Colonic mucosa (tissue), 4 donors: ENCODE measurements at regions not wholly inside any gene's neighbourhood (a gene's known extent, or its start where the extent isn't known, plus 50 kb on each side); places are given as distances from the start of the nearest gene placed in this dataset.

Experiments
- DNase-seq: peaks from one replicate; pipeline ENCODE4 v3.0.0-alpha.2; 2020
- H3K27ac ChIP-seq: fragments of 200-600 bp; one replicate; pipeline ENCODE4 v1.8.0; 2021
- H3K27me3 ChIP-seq: fragments of 200-600 bp; one replicate; pipeline ENCODE4 v1.8.0; 2021
- H3K36me3 ChIP-seq: fragments of 200-600 bp; one replicate; pipeline ENCODE4 v1.8.0; 2021
- H3K4me1 ChIP-seq: fragments of 200-600 bp; one replicate; pipeline ENCODE4 v1.8.0; 2021; ENCODE audit warnings: mild to moderate bottlenecking
- H3K4me3 ChIP-seq: fragments of 200-600 bp; one replicate; pipeline ENCODE4 v1.8.0; 2021
- H3K9ac ChIP-seq, 2 donors: one replicate each; pipeline ENCODE4 v1.7.0; 2013; ENCODE audit warnings: control low read depth in 2 of 2, low read depth in 2 of 2, low read length in 2 of 2
- H3K9me3 ChIP-seq: fragments of 200-600 bp; one replicate; pipeline ENCODE4 v1.8.0; 2021
- CTCF ChIP-seq: fragments of 200-600 bp; IDR thresholded peaks from one replicate; pipeline ENCODE4 v1.8.0; 2022; ENCODE audit warnings: antibody characterized with exemption, mild to moderate bottlenecking
- intact Hi-C: fragments of 100-400 bp; cut with DNase I; formaldehyde crosslinking; loops from one replicate; pipeline ENCODE4 v1.14.1; 2022
- donor health status: healthy.
- donor health status: DM: no; HTN: no; CAD: no.
- donor health status: DM: no; HTN: no; CAD: no.

- Histone ChIP-seq H3K4me1 (no peaks in the 10 kb centered on the region), H3K27ac (no peak overlapping the region), H3K36me3 (no peaks in the 10 kb centered on the region), H3K9me3 (no peaks in the 10 kb centered on the region), H3K9ac (no peak overlapping the region), H3K27me3 (no peaks in the 10 kb centered on the region), H3K4me3 (no peak overlapping the region)
- intact Hi-C loops = loop anchor here (2.0 to 5.0 kb wide), 2 partner anchors 73 to 193 kb away; partner anchors contain the start of gene CCDC71L
- no peak for TF ChIP-seq CTCF
- no peak for DNase-seq
Observed at GRCh38 chr7:106735637-106736036, 74.7 kb upstream of the CCDC71L start.

- Histone ChIP-seq H3K9ac (no peak overlapping the region), H3K9me3 (no peaks in the 10 kb centered on the region)
- intact Hi-C loops = loop anchor here (2.0 to 5.0 kb wide), 2 partner anchors 74 to 193 kb away; partner anchors contain the start of gene CCDC71L
Observed at GRCh38 chr7:106736123-106736507, 75.2 kb upstream of the CCDC71L start.

GRCh38 chr7:106736508-106737201, 75.7 kb upstream of the CCDC71L start:
- Histone ChIP-seq H3K27ac (no peak overlapping the region), H3K27me3 (no peaks in the 10 kb centered on the region), H3K9me3 (no peaks in the 10 kb centered on the region), H3K4me3 (no peak overlapping the region), H3K36me3 (no peaks in the 10 kb centered on the region), H3K4me1 (no peaks in the 10 kb centered on the region), H3K9ac (no peak overlapping the region)
- intact Hi-C loops = loop anchor here (2.0 to 5.0 kb wide), 2 partner anchors 74 to 194 kb away; partner anchors contain the start of gene CCDC71L
- DNase-seq = peak; percentile 41
- TF ChIP-seq CTCF = peak; percentile 67

More at GRCh38 chr7:106736123-106736507, 75.2 kb upstream of the CCDC71L start:
- no peak for TF ChIP-seq CTCF
- Histone ChIP-seq H3K27me3 (no peaks in the 10 kb centered on the region), H3K27ac (no peak overlapping the region), H3K4me1 (no peaks in the 10 kb centered on the region), H3K36me3 (no peaks in the 10 kb centered on the region), H3K4me3 (no peak overlapping the region)
- no peak for DNase-seq

- Histone ChIP-seq H3K9ac (no peak overlapping the region), H3K27ac (no peak overlapping the region), H3K4me1 (no peaks in the 10 kb centered on the region), H3K27me3 (no peaks in the 10 kb centered on the region), H3K9me3 (no peaks in the 10 kb centered on the region), H3K36me3 (no peaks in the 10 kb centered on the region), H3K4me3 (no peak overlapping the region)
- TF ChIP-seq CTCF = no peak
- intact Hi-C loops = loop anchor here (2.0 to 5.0 kb wide), 2 partner anchors 75 to 194 kb away; partner anchors contain the start of gene CCDC71L
- DNase-seq = no peak
Observed at GRCh38 chr7:106737202-106737562, 76.2 kb upstream of the CCDC71L start.

GRCh38 chr7:106740806-106741205, 79.8 kb upstream of the CCDC71L start:
- H3K27ac ChIP-seq = no peak overlapping the region
- H3K36me3 ChIP-seq = no peaks in the 10 kb centered on the region
- no peaks in the 10 kb centered on the region for H3K9me3 ChIP-seq
- TF ChIP-seq CTCF = no peak
- intact Hi-C loops = no loop called here
- DNase-seq = no peak
- H3K9ac ChIP-seq = no peak overlapping the region
- H3K4me3 ChIP-seq = no peak overlapping the region
- no peaks in the 10 kb centered on the region for H3K27me3 ChIP-seq
- H3K4me1 ChIP-seq = no peaks in the 10 kb centered on the region
